Transverse colon (tissue), 3 donors: ENCODE measurements at regions not wholly inside any gene's neighbourhood (a gene's known extent, or its start where the extent isn't known, plus 50 kb on each side); places are given as distances from the start of the nearest gene placed in this dataset.

Experiments used
- CTCF ChIP-seq, 5 experiments: fragments of 200-600 bp in 3 of 5; fragments of 450-650 bp in 2 of 5; sonication (generic) in 3 of 5; IDR thresholded peaks; 1 replicate in 2 of 5; 2 replicates in 3 of 5; pipeline ENCODE4 v1.5.1; 2016 to 2017; ENCODE audit warnings: antibody characterized with exemption in 5 of 5, inconsistent platforms in 3 of 5, mild to moderate bottlenecking in 2 of 5, moderate library complexity in 1 of 5
- EP300 ChIP-seq: sonication (generic); formaldehyde crosslinking; IDR thresholded peaks from one replicate; pipeline ENCODE4 v1.6.1; 2017; ENCODE audit warnings: antibody characterized with exemption, low read depth
- POLR2A ChIP-seq: fragments of 450-650 bp; IDR thresholded peaks from one replicate; pipeline ENCODE4 v1.6.1; 2016; ENCODE audit warnings: antibody characterized with exemption, mild to moderate bottlenecking, moderate library complexity

DNA sequence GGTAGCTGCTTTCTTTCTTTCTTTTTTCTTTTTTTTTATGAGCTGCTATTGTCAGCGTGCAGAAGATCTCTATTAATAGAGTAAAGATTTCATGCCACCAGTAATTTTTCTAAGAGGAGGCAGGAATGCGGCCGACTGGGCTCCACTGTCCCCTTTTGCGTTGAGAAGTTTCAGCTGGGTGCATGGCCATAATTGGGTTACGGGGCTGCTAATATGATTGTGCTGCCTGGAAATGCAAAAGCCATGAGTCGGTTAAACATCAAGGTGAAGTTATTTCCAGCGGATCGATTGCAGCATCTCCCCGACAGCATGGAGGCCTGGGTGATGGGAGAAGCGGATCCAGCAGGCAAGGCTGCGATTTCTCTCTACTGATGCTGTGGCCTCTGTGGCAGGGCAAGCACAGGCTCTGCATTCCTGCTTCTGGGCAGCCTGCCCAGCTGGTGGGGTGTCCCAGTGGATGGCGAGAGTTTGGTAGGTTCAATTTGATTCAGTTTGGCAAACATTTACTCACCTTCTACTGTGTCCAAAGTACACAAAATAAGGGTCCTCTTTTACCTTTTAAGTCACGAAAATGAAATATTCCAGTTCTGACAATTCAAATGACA, 54.4 kb upstream of the PRMT8 start:
- no peak for TF ChIP-seq CTCF (IDR thresholded peaks at IDR 0.05)
- no peak for TF ChIP-seq POLR2A
- no peak for TF ChIP-seq EP300
